ENCODE measurements at regions not wholly inside any gene's neighbourhood (a gene's known extent, or its start where the extent isn't known, plus 50 kb on each side); places are given as distances from the start of the nearest gene placed in this dataset.

- Histone ChIP-seq H3K27ac (no peak overlapping the region), H3K9me3 (no peaks in the 10 kb centered on the region), H3K36me3 (no peaks in the 10 kb centered on the region), H3K4me3 (no peak overlapping the region), H3K4me1 (peaks cover 0 to 4% (median 0%) of the 10 kb centered on the region in 4 donors), H3K27me3 (no peaks in the 10 kb centered on the region)
- TF ChIP-seq CTCF (IDR thresholded peaks at IDR 0.05) (no peak), POLR2AphosphoS5 (IDR thresholded peaks at IDR 0.05) (no peak), POLR2A (IDR thresholded peaks at IDR 0.05) (no peak)
- no peak for DNase-seq
- WGBS, 2 donors: 69 to 79% methylated on average over 1 of the region's 1 CpG
- intact Hi-C loops (cut with DNase I): no loop called here
Observed at GRCh38 chr2:146503366-146503765, 1341.5 kb upstream of the ACVR2A start.

- no peak for DNase-seq
- TF ChIP-seq CTCF (IDR thresholded peaks at IDR 0.05) (no peak), POLR2A (IDR thresholded peaks at IDR 0.05) (no peak), POLR2AphosphoS5 (IDR thresholded peaks at IDR 0.05) (no peak), EP300 (IDR thresholded peaks at IDR 0.05) (no peak)
- peaks cover 0 to 2% (median 0%) of the 10 kb centered on the region in 4 donors for H3K9me3 ChIP-seq
- H3K4me3 ChIP-seq: no peak overlapping the region
- no peak overlapping the region for H3K27ac ChIP-seq
- WGBS, 2 donors: 29 to 43% methylated on average over 1 of the region's 1 CpG
- H3K4me1 ChIP-seq: no peaks in the 10 kb centered on the region
- H3K27me3 ChIP-seq: no peaks in the 10 kb centered on the region
- intact Hi-C loops (cut with DNase I): no loop called here
- H3K36me3 ChIP-seq: no peaks in the 10 kb centered on the region
Observed at GRCh38 chr2:146496248-146496647, 1348.6 kb upstream of the ACVR2A start.

GRCh38 chr2:146489386-146489785 lies 1355.4 kb upstream of the ACVR2A start:
- 80 to 84% methylated on average over 1 of the region's 1 CpG for WGBS, 2 donors
- intact Hi-C loops (cut with DNase I): no loop called here
- peaks cover 0 to 2% (median 0%) of the 10 kb centered on the region in 4 donors for H3K9me3 ChIP-seq
- no peaks in the 10 kb centered on the region for H3K27me3 ChIP-seq
- H3K4me1 ChIP-seq: no peaks in the 10 kb centered on the region
- no peak overlapping the region for H3K27ac ChIP-seq
- no peaks in the 10 kb centered on the region for H3K36me3 ChIP-seq
- no peak for DNase-seq
- H3K4me3 ChIP-seq: no peak overlapping the region
- TF ChIP-seq POLR2A (IDR thresholded peaks at IDR 0.05) (no peak), CTCF (IDR thresholded peaks at IDR 0.05) (no peak), EP300 (IDR thresholded peaks at IDR 0.05) (no peak), POLR2AphosphoS5 (IDR thresholded peaks at IDR 0.05) (no peak)

- Histone ChIP-seq H3K9me3 (no peaks in the 10 kb centered on the region), H3K27ac (no peak overlapping the region), H3K4me3 (no peak overlapping the region), H3K27me3 (no peaks in the 10 kb centered on the region), H3K4me1 (no peaks in the 10 kb centered on the region), H3K36me3 (no peaks in the 10 kb centered on the region)
- no peak for TF ChIP-seq POLR2AphosphoS5 (IDR thresholded peaks at IDR 0.05)
- TF ChIP-seq POLR2A (IDR thresholded peaks at IDR 0.05): no peak
- TF ChIP-seq CTCF (IDR thresholded peaks at IDR 0.05): no peak
- no peak for TF ChIP-seq EP300 (IDR thresholded peaks at IDR 0.05)
- no peak for DNase-seq
- WGBS, 2 donors: 86% methylated on average over 1 of the region's 1 CpG
- intact Hi-C loops (cut with DNase I): no loop called here
Observed at GRCh38 chr2:146481629-146482028, 1363.2 kb upstream of the ACVR2A start.

- 61 to 65% methylated on average over 5 of the region's 5 CpGs for WGBS, 2 donors
- Histone ChIP-seq H3K36me3 (no peaks in the 10 kb centered on the region), H3K9me3 (no peaks in the 10 kb centered on the region), H3K27me3 (no peaks in the 10 kb centered on the region), H3K4me3 (no peak overlapping the region), H3K27ac (no peak overlapping the region), H3K4me1 (no peaks in the 10 kb centered on the region)
- intact Hi-C loops (cut with DNase I): no loop called here
- TF ChIP-seq POLR2A (IDR thresholded peaks at IDR 0.05) (no peak), EP300 (IDR thresholded peaks at IDR 0.05) (no peak), CTCF (IDR thresholded peaks at IDR 0.05) (no peak), POLR2AphosphoS5 (IDR thresholded peaks at IDR 0.05) (no peak)
- DNase-seq: no peak
Observed at GRCh38 chr2:146477383-146477782, 1367.4 kb upstream of the ACVR2A start.

Data from sigmoid colon (tissue), 6 donors.